HL-60 (cell line): ENCODE measurements at regions not wholly inside any gene's neighbourhood (a gene's known extent, or its start where the extent isn't known, plus 50 kb on each side); places are given as distances from the start of the nearest gene placed in this dataset.

Experiments
- CTCF ChIP-seq: IDR thresholded peaks from one replicate; pipeline ENCODE4 v1.5.1; 2011; ENCODE audit warnings: low read length, control low read depth, inconsistent platforms; ENCODE audit not compliant: insufficient read depth
- GABPA ChIP-seq: IDR thresholded peaks from 2 replicates; pipeline ENCODE4 v1.6.1; 2012; ENCODE audit warnings: low read depth
- POLR2AphosphoS5 ChIP-seq: IDR thresholded peaks from 2 replicates; pipeline ENCODE4 v1.6.1; 2012; ENCODE audit warnings: low read depth
- TF ChIP-seq, protein P1 (sequence below): IDR thresholded peaks from 2 replicates; pipeline ENCODE4 v1.6.1; 2012; ENCODE audit warnings: low read depth; ENCODE audit not compliant: insufficient replicate concordance

- TF ChIP-seq GABPA (no peak), POLR2AphosphoS5 (no peak), CTCF (no peak)
- TF ChIP-seq, protein P1, sequence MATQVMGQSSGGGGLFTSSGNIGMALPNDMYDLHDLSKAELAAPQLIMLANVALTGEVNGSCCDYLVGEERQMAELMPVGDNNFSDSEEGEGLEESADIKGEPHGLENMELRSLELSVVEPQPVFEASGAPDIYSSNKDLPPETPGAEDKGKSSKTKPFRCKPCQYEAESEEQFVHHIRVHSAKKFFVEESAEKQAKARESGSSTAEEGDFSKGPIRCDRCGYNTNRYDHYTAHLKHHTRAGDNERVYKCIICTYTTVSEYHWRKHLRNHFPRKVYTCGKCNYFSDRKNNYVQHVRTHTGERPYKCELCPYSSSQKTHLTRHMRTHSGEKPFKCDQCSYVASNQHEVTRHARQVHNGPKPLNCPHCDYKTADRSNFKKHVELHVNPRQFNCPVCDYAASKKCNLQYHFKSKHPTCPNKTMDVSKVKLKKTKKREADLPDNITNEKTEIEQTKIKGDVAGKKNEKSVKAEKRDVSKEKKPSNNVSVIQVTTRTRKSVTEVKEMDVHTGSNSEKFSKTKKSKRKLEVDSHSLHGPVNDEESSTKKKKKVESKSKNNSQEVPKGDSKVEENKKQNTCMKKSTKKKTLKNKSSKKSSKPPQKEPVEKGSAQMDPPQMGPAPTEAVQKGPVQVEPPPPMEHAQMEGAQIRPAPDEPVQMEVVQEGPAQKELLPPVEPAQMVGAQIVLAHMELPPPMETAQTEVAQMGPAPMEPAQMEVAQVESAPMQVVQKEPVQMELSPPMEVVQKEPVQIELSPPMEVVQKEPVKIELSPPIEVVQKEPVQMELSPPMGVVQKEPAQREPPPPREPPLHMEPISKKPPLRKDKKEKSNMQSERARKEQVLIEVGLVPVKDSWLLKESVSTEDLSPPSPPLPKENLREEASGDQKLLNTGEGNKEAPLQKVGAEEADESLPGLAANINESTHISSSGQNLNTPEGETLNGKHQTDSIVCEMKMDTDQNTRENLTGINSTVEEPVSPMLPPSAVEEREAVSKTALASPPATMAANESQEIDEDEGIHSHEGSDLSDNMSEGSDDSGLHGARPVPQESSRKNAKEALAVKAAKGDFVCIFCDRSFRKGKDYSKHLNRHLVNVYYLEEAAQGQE = no peak
Observed at GRCh38 chr10:108962172-108962571, 961.1 kb downstream of the XPNPEP1 start.
